Liver (tissue), 3 donors: ENCODE measurements at regions not wholly inside any gene's neighbourhood (a gene's known extent, or its start where the extent isn't known, plus 50 kb on each side); places are given as distances from the start of the nearest gene placed in this dataset.

Experiments used
- EGR1 ChIP-seq, 2 donors: IDR thresholded peaks; 2 replicates each; pipeline ENCODE4 v1.6.1; 2016 to 2018; ENCODE audit warnings: antibody characterized with exemption in 2 of 2, low read depth in 2 of 2
- GABPA ChIP-seq, 2 donors: IDR thresholded peaks in 1 of 2; conservative IDR thresholded peaks in 1 of 2; 2 replicates each; pipeline ENCODE4 v1.6.1; 2016; ENCODE audit warnings: antibody characterized with exemption in 2 of 2, mild to moderate bottlenecking in 1 of 2, moderate library complexity in 1 of 2
- JUND ChIP-seq, 2 donors: IDR thresholded peaks; 2 replicates each; pipeline ENCODE4 v1.6.1; 2016; ENCODE audit warnings: antibody characterized with exemption in 2 of 2
- NR2F2 ChIP-seq: IDR thresholded peaks from 2 replicates; pipeline ENCODE4 v1.6.1; 2016; ENCODE audit warnings: antibody characterized with exemption
- TF ChIP-seq, protein P1 (sequence below): IDR thresholded peaks from 2 replicates; pipeline ENCODE4 v1.6.1; 2016; ENCODE audit warnings: antibody characterized with exemption
- TF ChIP-seq, protein P2 (sequence below): fragments of 150-350 bp; IDR thresholded peaks from 2 replicates; pipeline ENCODE4 v1.5.1; 2017; ENCODE audit warnings: improper control_type of control experiment, low read depth, low read length; ENCODE audit not compliant: missing input control
- TF ChIP-seq, protein P3 (sequence below): IDR thresholded peaks from 2 replicates; pipeline ENCODE4 v1.6.1; 2016; ENCODE audit warnings: antibody characterized with exemption, mild to moderate bottlenecking
- donor health status: healthy.
- donor health status: healthy.

DNA sequence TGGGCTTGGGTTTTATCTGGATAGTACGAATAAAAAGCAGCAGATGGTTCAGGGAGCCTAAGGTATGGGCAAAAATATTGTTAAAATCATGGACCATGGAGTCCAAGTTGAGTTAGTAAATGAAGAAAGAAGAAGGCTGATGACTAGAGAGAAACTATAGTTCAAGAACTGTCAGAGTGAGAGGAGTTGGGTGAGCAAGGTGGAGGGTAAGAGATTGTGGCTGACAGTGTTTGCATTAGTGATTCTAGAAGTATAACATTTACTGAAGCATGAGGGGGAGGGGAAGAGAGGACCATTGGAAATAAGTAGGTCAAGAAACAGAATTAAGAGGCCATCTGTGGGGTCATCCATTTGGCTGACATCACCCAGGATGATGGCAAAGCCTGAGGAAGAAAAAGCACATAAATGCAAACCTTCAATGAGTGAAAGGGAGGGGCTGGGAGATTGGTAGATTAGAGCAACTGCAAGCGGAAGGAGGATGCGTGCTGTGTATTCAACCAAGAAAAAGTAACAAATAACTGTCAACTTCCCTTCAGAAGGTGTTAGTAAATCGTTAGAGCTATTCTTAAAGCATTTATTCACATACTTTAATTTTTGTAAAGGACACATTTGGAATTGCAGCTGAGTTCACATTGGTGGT lies 392.8 kb downstream of the TSN start:
- no peak for TF ChIP-seq EGR1 (IDR thresholded peaks at IDR 0.05; ENCODE audit: low read depth in 2 of 2)
- no peak for TF ChIP-seq JUND (IDR thresholded peaks at IDR 0.05)
- TF ChIP-seq, protein P1, sequence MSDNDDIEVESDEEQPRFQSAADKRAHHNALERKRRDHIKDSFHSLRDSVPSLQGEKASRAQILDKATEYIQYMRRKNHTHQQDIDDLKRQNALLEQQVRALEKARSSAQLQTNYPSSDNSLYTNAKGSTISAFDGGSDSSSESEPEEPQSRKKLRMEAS, result no peak
- no peak for TF ChIP-seq GABPA (IDR thresholded peaks at IDR 0.05 in 1 of 2, conservative IDR thresholded peaks at IDR 0.05 in 1 of 2)
- TF ChIP-seq, protein P2, sequence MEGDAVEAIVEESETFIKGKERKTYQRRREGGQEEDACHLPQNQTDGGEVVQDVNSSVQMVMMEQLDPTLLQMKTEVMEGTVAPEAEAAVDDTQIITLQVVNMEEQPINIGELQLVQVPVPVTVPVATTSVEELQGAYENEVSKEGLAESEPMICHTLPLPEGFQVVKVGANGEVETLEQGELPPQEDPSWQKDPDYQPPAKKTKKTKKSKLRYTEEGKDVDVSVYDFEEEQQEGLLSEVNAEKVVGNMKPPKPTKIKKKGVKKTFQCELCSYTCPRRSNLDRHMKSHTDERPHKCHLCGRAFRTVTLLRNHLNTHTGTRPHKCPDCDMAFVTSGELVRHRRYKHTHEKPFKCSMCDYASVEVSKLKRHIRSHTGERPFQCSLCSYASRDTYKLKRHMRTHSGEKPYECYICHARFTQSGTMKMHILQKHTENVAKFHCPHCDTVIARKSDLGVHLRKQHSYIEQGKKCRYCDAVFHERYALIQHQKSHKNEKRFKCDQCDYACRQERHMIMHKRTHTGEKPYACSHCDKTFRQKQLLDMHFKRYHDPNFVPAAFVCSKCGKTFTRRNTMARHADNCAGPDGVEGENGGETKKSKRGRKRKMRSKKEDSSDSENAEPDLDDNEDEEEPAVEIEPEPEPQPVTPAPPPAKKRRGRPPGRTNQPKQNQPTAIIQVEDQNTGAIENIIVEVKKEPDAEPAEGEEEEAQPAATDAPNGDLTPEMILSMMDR, result no peak
- TF ChIP-seq, protein P3, sequence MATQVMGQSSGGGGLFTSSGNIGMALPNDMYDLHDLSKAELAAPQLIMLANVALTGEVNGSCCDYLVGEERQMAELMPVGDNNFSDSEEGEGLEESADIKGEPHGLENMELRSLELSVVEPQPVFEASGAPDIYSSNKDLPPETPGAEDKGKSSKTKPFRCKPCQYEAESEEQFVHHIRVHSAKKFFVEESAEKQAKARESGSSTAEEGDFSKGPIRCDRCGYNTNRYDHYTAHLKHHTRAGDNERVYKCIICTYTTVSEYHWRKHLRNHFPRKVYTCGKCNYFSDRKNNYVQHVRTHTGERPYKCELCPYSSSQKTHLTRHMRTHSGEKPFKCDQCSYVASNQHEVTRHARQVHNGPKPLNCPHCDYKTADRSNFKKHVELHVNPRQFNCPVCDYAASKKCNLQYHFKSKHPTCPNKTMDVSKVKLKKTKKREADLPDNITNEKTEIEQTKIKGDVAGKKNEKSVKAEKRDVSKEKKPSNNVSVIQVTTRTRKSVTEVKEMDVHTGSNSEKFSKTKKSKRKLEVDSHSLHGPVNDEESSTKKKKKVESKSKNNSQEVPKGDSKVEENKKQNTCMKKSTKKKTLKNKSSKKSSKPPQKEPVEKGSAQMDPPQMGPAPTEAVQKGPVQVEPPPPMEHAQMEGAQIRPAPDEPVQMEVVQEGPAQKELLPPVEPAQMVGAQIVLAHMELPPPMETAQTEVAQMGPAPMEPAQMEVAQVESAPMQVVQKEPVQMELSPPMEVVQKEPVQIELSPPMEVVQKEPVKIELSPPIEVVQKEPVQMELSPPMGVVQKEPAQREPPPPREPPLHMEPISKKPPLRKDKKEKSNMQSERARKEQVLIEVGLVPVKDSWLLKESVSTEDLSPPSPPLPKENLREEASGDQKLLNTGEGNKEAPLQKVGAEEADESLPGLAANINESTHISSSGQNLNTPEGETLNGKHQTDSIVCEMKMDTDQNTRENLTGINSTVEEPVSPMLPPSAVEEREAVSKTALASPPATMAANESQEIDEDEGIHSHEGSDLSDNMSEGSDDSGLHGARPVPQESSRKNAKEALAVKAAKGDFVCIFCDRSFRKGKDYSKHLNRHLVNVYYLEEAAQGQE, result no peak
- no peak for TF ChIP-seq NR2F2
